Esophagus muscularis mucosa (tissue), 4 donors: ENCODE measurements at regions not wholly inside any gene's neighbourhood (a gene's known extent, or its start where the extent isn't known, plus 50 kb on each side); places are given as distances from the start of the nearest gene placed in this dataset.

Source experiments
- EP300 ChIP-seq: sonication (generic); formaldehyde crosslinking; IDR thresholded peaks from one replicate; pipeline ENCODE4 v1.6.1; 2017; ENCODE audit warnings: antibody characterized with exemption
- POLR2A ChIP-seq: fragments of 450-650 bp; IDR thresholded peaks from one replicate; pipeline ENCODE4 v1.6.1; 2017; ENCODE audit warnings: antibody characterized with exemption, moderate library complexity, mild to moderate bottlenecking, low read depth
- POLR2AphosphoS5 ChIP-seq, 2 donors: sonication (generic); formaldehyde crosslinking; IDR thresholded peaks; one replicate each; pipeline ENCODE4 v1.6.1; 2017; ENCODE audit warnings: antibody characterized with exemption in 2 of 2
- TF ChIP-seq, protein P1 (sequence below), 3 experiments: fragments of 200-600 bp in 2 of 3; fragments of 450-650 bp in 1 of 3; sonication (generic) in 2 of 3; IDR thresholded peaks; one replicate each; pipeline ENCODE4 v1.5.1; 2017 to 2019; ENCODE audit warnings: antibody characterized with exemption in 3 of 3, mild to moderate bottlenecking in 2 of 3, moderate library complexity in 1 of 3

DNA sequence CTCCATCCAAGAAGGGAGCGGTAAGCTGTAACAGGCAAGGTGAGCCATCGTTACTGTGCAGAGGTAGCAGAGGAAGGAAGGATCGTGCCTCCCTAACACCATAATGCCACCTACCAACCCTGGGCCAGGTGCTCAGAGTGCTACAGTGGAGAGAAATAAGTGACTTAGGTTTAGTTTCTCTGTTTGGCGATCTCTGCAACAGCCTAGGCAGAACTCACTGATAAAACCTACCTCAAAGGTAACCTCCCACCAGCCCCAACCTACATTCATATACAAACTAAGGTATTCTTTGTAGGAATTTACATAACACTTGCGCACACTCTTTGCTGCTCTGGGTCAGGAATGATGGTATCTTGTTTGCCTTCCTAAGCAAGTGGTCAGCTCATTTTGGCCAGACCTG, 93.4 kb upstream of the TMEM132D start:
- TF ChIP-seq POLR2A (no peak), POLR2AphosphoS5 (IDR thresholded peaks at IDR 0.05) (no peak), EP300 (no peak)
- TF ChIP-seq, protein P1, sequence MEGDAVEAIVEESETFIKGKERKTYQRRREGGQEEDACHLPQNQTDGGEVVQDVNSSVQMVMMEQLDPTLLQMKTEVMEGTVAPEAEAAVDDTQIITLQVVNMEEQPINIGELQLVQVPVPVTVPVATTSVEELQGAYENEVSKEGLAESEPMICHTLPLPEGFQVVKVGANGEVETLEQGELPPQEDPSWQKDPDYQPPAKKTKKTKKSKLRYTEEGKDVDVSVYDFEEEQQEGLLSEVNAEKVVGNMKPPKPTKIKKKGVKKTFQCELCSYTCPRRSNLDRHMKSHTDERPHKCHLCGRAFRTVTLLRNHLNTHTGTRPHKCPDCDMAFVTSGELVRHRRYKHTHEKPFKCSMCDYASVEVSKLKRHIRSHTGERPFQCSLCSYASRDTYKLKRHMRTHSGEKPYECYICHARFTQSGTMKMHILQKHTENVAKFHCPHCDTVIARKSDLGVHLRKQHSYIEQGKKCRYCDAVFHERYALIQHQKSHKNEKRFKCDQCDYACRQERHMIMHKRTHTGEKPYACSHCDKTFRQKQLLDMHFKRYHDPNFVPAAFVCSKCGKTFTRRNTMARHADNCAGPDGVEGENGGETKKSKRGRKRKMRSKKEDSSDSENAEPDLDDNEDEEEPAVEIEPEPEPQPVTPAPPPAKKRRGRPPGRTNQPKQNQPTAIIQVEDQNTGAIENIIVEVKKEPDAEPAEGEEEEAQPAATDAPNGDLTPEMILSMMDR (IDR thresholded peaks at IDR 0.05): no peak
